ENCODE measurements at regions not wholly inside any gene's neighbourhood (a gene's known extent, or its start where the extent isn't known, plus 50 kb on each side); places are given as distances from the start of the nearest gene placed in this dataset.

- no peak for DNase-seq
- no peak for ATAC-seq
Observed at GRCh38 chr15:29952225-29952624, 130.0 kb upstream of the TJP1 start.

GRCh38 chr15:29945943-29946596 is 123.8 kb upstream of the TJP1 start:
- DNase-seq: no peak
- no peak for ATAC-seq

- ATAC-seq: no peak
- DNase-seq: no peak
Observed at GRCh38 chr15:29944925-29945324, 122.7 kb upstream of the TJP1 start.

GRCh38 chr15:29942548-29942947 is 120.3 kb upstream of the TJP1 start:
- ATAC-seq: no peak
- no peak for DNase-seq

GRCh38 chr15:29942143-29942542 is 119.9 kb upstream of the TJP1 start:
- ATAC-seq (no peak), DNase-seq (no peak)

GRCh38 chr15:29939404-29939803 is 117.1 kb upstream of the TJP1 start:
- DNase-seq: no peak
- no peak for ATAC-seq

GRCh38 chr15:29938361-29939335 is 116.4 kb upstream of the TJP1 start:
- DNase-seq: no peak
- ATAC-seq: no peak

- ATAC-seq: no peak
- DNase-seq: no peak
Observed at GRCh38 chr15:29937956-29938355, 115.7 kb upstream of the TJP1 start.

GRCh38 chr15:29936353-29937049 is 114.2 kb upstream of the TJP1 start:
- DNase-seq: no peak
- no peak for ATAC-seq

- ATAC-seq: no peak
Observed at GRCh38 chr15:29935296-29936004, 113.2 kb upstream of the TJP1 start.

GRCh38 chr15:29934251-29934650 is 112.0 kb upstream of the TJP1 start:
- no peak for ATAC-seq
- no peak for DNase-seq

More at GRCh38 chr15:29935296-29936004, 113.2 kb upstream of the TJP1 start:
- no peak for DNase-seq

- DNase-seq (no peak), ATAC-seq (no peak)
Observed at GRCh38 chr15:29933042-29933803, 111.0 kb upstream of the TJP1 start.

GRCh38 chr15:29926083-29926388 is 103.8 kb upstream of the TJP1 start:
- no peak for ATAC-seq
- no peak for DNase-seq

GRCh38 chr15:29925227-29926082 is 103.2 kb upstream of the TJP1 start:
- peak; percentile 48 for DNase-seq
- peak; percentile 61 for ATAC-seq

- DNase-seq: no peak
- no peak for ATAC-seq
Observed at GRCh38 chr15:29924750-29925149, 102.5 kb upstream of the TJP1 start.

GRCh38 chr15:29922191-29922590 is 99.9 kb upstream of the TJP1 start:
- no peak for DNase-seq
- no peak for ATAC-seq

GRCh38 chr15:29921130-29921601 is 98.9 kb upstream of the TJP1 start:
- no peak for ATAC-seq
- DNase-seq: no peak

GRCh38 chr15:29920515-29920914 is 98.2 kb upstream of the TJP1 start:
- no peak for ATAC-seq
- no peak for DNase-seq

- DNase-seq: no peak
- no peak for ATAC-seq
Observed at GRCh38 chr15:29919380-29919881, 97.2 kb upstream of the TJP1 start.

Data from stimulated activated naive CD8-positive, alpha-beta T cell treated with anti-CD3 and anti-CD28 coated beads, Interleukin-15, Interleukin-2, amounts not matched to agents 100 U/mL and 50 U/mL, for 24 hours (primary cell).